ENCODE measurements at regions not wholly inside any gene's neighbourhood (a gene's known extent, or its start where the extent isn't known, plus 50 kb on each side); places are given as distances from the start of the nearest gene placed in this dataset.

DNA sequence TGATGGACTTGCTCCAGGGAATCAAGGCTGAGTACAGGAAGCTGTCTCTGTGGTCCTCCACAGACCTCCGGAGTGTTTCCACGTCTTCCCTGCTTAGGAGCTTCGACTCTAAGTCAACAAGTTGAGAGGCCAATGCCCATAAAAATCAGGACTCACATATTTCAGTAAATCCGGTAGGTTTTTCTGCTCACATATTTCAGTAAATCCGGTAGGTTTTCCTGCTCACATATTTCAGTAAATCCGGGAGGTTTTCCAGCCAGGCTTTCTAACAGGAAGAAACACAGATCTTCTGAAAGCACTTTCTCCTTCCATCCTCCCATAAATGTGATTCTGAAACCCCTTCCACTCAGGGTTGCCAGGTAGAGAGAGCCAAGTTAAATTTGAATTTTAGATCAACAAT lies 340.1 kb upstream of the SHH start:
- TF ChIP-seq CTCF (IDR thresholded peaks at IDR 0.05; ENCODE audit: insufficient read depth, low read length, poor library complexity, severe bottlenecking) (no peak), EZH2phosphoT487 (conservative IDR thresholded peaks at IDR 0.05; ENCODE audit: low read length) (no peak)
